ENCODE measurements at regions not wholly inside any gene's neighbourhood (a gene's known extent, or its start where the extent isn't known, plus 50 kb on each side); places are given as distances from the start of the nearest gene placed in this dataset.

- POLR2A ChIA-PET: no interaction called here
- no peak for TF ChIP-seq PRDM2 (tag by site-specific recombination; IDR thresholded peaks at IDR 0.05; ENCODE audit: borderline replicate concordance)
- no peak for TF ChIP-seq ZNF792 (tag by site-specific recombination; IDR thresholded peaks at IDR 0.05)
- no peak for TF ChIP-seq KLF9 (tag by site-specific recombination; IDR thresholded peaks at IDR 0.05; ENCODE audit: low read depth)
- TF ChIP-seq ZNF514 (tag by site-specific recombination; IDR thresholded peaks at IDR 0.05): no peak
- TF ChIP-seq ZNF433 (tag by site-specific recombination; IDR thresholded peaks at IDR 0.05; ENCODE audit: low read depth): no peak
- TF ChIP-seq ZNF132 (tag by site-specific recombination; IDR thresholded peaks at IDR 0.05; ENCODE audit: borderline replicate concordance): no peak
- TF ChIP-seq ZNF174 (tag by site-specific recombination; IDR thresholded peaks at IDR 0.05): no peak
- TF ChIP-seq ZSCAN30 (tag by site-specific recombination; IDR thresholded peaks at IDR 0.05): no peak
- no peak for TF ChIP-seq ZBTB26 (tag by site-specific recombination; optimal IDR thresholded peaks at IDR 0.05)
- TF ChIP-seq PBX3 (CRISPR knock-in tag; IDR thresholded peaks at IDR 0.05): no peak
- TF ChIP-seq ZNF138 (tag by site-specific recombination; IDR thresholded peaks at IDR 0.05; ENCODE audit: borderline replicate concordance): no peak
- Histone ChIP-seq H3K4me1 (ENCODE audit: control insufficient read depth, insufficient read depth, low read length) (no peaks in the 10 kb centered on the region), H3K4me3 (ENCODE audit: low read depth, low read length) (no peak overlapping the region), H3K27ac (ENCODE audit: extremely low read depth, low read depth, low read length) (no peak overlapping the region), H3K36me3 (ENCODE audit: control insufficient read depth in 2 of 2, insufficient read depth in 1 of 2, low read length in 2 of 2) (no peaks in the 10 kb centered on the region), H3K9me3 (ENCODE audit: control insufficient read depth, insufficient read depth, low read depth, low read length) (no peaks in the 10 kb centered on the region)
- CTCF ChIA-PET: no interaction called here
Measured at GRCh38 chr2:8053216-8053615, 628.6 kb upstream of the ID2 start.

DNA sequence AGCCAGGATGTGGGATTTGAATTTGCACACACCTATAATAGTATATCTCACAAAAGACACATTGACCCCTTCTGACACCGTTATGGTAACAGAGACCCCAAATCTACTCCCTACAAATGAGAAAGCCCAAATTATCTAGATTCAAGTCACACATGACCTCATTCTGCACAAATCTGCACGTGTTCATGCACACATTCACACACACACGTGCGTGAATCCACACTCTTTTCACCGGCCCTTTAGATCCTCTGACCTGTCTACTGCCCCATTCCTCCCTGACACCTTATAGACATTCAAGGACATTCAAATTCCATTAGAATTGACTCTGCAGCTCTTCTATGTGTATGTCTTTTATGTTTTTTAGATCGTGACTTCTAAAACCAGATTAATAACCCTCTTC, 627.8 kb upstream of the ID2 start:
- Histone ChIP-seq H3K9me3 (ENCODE audit: control insufficient read depth, insufficient read depth, low read depth, low read length) (no peaks in the 10 kb centered on the region), H3K27ac (ENCODE audit: extremely low read depth, low read depth, low read length) (no peak overlapping the region), H3K4me3 (ENCODE audit: low read depth, low read length) (no peak overlapping the region), H3K4me1 (ENCODE audit: control insufficient read depth, insufficient read depth, low read length) (no peaks in the 10 kb centered on the region), H3K36me3 (ENCODE audit: control insufficient read depth in 2 of 2, insufficient read depth in 1 of 2, low read length in 2 of 2) (no peaks in the 10 kb centered on the region)
- POLR2A ChIA-PET: no interaction called here
- CTCF ChIA-PET: no interaction called here
- TF ChIP-seq ZNF426 (tag by site-specific recombination; IDR thresholded peaks at IDR 0.05) (no peak), MZF1 (tag by site-specific recombination; IDR thresholded peaks at IDR 0.05; ENCODE audit: borderline replicate concordance) (no peak), ZNF645 (tag by site-specific recombination; IDR thresholded peaks at IDR 0.05) (no peak), TCF7L2 (IDR thresholded peaks at IDR 0.05; ENCODE audit: borderline replicate concordance, low read depth, low read length) (no peak), ZNF707 (tag by site-specific recombination; IDR thresholded peaks at IDR 0.05) (no peak), ZNF433 (tag by site-specific recombination; IDR thresholded peaks at IDR 0.05; ENCODE audit: low read depth) (no peak), ZFP37 (tag by site-specific recombination; IDR thresholded peaks at IDR 0.05) (no peak), ZNF488 (tag by site-specific recombination; IDR thresholded peaks at IDR 0.05) (no peak)
- TF ChIP-seq, protein P1, sequence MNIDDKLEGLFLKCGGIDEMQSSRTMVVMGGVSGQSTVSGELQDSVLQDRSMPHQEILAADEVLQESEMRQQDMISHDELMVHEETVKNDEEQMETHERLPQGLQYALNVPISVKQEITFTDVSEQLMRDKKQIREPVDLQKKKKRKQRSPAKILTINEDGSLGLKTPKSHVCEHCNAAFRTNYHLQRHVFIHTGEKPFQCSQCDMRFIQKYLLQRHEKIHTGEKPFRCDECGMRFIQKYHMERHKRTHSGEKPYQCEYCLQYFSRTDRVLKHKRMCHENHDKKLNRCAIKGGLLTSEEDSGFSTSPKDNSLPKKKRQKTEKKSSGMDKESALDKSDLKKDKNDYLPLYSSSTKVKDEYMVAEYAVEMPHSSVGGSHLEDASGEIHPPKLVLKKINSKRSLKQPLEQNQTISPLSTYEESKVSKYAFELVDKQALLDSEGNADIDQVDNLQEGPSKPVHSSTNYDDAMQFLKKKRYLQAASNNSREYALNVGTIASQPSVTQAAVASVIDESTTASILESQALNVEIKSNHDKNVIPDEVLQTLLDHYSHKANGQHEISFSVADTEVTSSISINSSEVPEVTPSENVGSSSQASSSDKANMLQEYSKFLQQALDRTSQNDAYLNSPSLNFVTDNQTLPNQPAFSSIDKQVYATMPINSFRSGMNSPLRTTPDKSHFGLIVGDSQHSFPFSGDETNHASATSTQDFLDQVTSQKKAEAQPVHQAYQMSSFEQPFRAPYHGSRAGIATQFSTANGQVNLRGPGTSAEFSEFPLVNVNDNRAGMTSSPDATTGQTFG (tag by site-specific recombination; IDR thresholded peaks at IDR 0.05; ENCODE audit: borderline replicate concordance): no peak
- TF ChIP-seq, protein P2, sequence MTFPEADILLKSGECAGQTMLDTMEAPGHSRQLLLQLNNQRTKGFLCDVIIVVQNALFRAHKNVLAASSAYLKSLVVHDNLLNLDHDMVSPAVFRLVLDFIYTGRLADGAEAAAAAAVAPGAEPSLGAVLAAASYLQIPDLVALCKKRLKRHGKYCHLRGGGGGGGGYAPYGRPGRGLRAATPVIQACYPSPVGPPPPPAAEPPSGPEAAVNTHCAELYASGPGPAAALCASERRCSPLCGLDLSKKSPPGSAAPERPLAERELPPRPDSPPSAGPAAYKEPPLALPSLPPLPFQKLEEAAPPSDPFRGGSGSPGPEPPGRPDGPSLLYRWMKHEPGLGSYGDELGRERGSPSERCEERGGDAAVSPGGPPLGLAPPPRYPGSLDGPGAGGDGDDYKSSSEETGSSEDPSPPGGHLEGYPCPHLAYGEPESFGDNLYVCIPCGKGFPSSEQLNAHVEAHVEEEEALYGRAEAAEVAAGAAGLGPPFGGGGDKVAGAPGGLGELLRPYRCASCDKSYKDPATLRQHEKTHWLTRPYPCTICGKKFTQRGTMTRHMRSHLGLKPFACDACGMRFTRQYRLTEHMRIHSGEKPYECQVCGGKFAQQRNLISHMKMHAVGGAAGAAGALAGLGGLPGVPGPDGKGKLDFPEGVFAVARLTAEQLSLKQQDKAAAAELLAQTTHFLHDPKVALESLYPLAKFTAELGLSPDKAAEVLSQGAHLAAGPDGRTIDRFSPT (tag by site-specific recombination; IDR thresholded peaks at IDR 0.05): no peak
